Activated T-cell treated with anti-CD3 and anti-CD28 coated beads for 1 hour (primary cell): ENCODE measurements at regions not wholly inside any gene's neighbourhood (a gene's known extent, or its start where the extent isn't known, plus 50 kb on each side); places are given as distances from the start of the nearest gene placed in this dataset.

Source experiments
- DNase-seq: peaks from one replicate; pipeline ENCODE4 v3.0.0-alpha.2; 2020; ENCODE audit warnings: low read depth

- DNase-seq = no peak
These were observed 126.8 kb upstream of the PSMD7 start for GRCh38 chr16:74169687-74170376.

- DNase-seq = no peak
These were observed 127.5 kb upstream of the PSMD7 start for GRCh38 chr16:74169066-74169465.

- DNase-seq = no peak
These were observed 128.2 kb upstream of the PSMD7 start for GRCh38 chr16:74168445-74168844.

GRCh38 chr16:74166456-74166855 lies 130.2 kb upstream of the PSMD7 start:
- no peak for DNase-seq

GRCh38 chr16:74165566-74166080 lies 131.0 kb upstream of the PSMD7 start:
- no peak for DNase-seq

- DNase-seq = no peak
These were observed 135.9 kb upstream of the PSMD7 start for GRCh38 chr16:74160759-74161158.

GRCh38 chr16:74153773-74154172 lies 142.8 kb upstream of the PSMD7 start:
- DNase-seq = no peak

GRCh38 chr16:74146643-74147042 lies 150.0 kb upstream of the PSMD7 start:
- DNase-seq = no peak

GRCh38 chr16:74143171-74143570 lies 153.4 kb upstream of the PSMD7 start:
- no peak for DNase-seq

GRCh38 chr16:74141015-74141414 lies 155.6 kb upstream of the PSMD7 start:
- DNase-seq = no peak

GRCh38 chr16:74140557-74140956 lies 156.1 kb upstream of the PSMD7 start:
- DNase-seq = no peak

GRCh38 chr16:74123826-74124225 lies 172.8 kb upstream of the PSMD7 start:
- DNase-seq = no peak

- DNase-seq = no peak
These were observed 173.4 kb upstream of the PSMD7 start for GRCh38 chr16:74123195-74123594.

- no peak for DNase-seq
These were observed 178.8 kb upstream of the PSMD7 start for GRCh38 chr16:74117798-74118197.

GRCh38 chr16:74113545-74113944 lies 183.1 kb upstream of the PSMD7 start:
- DNase-seq = no peak

GRCh38 chr16:74111456-74111982 lies 185.1 kb upstream of the PSMD7 start:
- DNase-seq = no peak

GRCh38 chr16:74107795-74108610 lies 188.6 kb upstream of the PSMD7 start:
- DNase-seq = no peak

GRCh38 chr16:74104022-74104421 lies 192.6 kb upstream of the PSMD7 start:
- DNase-seq = no peak

- DNase-seq = no peak
These were observed 195.1 kb upstream of the PSMD7 start for GRCh38 chr16:74101379-74102137.

GRCh38 chr16:74100395-74101326 lies 196.0 kb upstream of the PSMD7 start:
- no peak for DNase-seq

GRCh38 chr16:74099530-74099929 lies 197.1 kb upstream of the PSMD7 start:
- no peak for DNase-seq
